HG03432 (cell line): ENCODE measurements at regions not wholly inside any gene's neighbourhood (a gene's known extent, or its start where the extent isn't known, plus 50 kb on each side); places are given as distances from the start of the nearest gene placed in this dataset.

ENCODE experiments used
- ATAC-seq: cut with Tn5 transposase; IDR thresholded peaks from one replicate; pipeline ENCODE4 v1.9.1; 2021; ENCODE audit warnings: mild to moderate bottlenecking, moderate library complexity; ENCODE audit not compliant: unreplicated experiment

DNA sequence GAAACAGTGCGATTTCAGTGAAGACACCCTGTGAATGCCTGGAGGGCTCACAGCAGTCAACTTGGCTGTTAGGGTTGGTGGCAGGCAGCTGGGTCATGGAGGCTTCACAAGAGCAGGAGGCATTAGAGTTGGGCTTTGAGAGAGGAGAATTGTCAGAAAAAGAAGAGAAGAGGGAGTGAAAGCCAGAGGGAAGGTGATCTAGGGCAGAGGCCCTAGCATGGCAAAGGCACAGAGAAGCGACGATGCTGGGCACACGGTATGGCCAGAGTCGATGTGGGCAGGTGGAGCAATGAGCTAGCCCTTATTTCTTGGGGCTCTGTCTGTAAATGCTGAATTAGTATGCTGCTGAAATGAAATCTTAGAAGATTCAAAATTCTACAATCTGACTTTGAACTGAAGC is 52.6 kb upstream of the OLFM4 start:
- no peak for ATAC-seq

- no peak for ATAC-seq
These were observed 53.5 kb upstream of the OLFM4 start for GRCh38 chr13:52975161-52975560.

DNA sequence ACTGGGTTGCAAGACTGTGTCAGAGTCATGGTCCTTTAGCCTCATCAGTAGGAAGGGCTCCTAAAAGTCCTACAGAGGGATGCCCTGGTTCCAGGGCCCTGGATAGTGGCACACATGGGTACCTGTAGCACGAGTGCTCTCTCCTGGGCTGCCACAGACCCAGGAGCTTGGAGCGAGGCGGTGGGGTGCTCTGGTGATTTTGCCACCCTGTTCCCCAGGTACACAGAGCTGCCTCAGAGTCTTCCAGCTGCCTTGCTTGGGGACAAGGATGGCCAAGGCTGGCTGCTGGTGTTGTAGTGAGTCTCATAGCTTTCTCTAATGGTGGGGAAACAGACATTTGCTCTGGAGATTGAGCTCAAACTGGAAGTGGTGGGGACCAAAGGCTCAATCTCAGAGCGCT is 53.9 kb upstream of the OLFM4 start:
- ATAC-seq: no peak

- no peak for ATAC-seq
These were observed 59.2 kb upstream of the OLFM4 start for GRCh38 chr13:52969373-52969772.

DNA sequence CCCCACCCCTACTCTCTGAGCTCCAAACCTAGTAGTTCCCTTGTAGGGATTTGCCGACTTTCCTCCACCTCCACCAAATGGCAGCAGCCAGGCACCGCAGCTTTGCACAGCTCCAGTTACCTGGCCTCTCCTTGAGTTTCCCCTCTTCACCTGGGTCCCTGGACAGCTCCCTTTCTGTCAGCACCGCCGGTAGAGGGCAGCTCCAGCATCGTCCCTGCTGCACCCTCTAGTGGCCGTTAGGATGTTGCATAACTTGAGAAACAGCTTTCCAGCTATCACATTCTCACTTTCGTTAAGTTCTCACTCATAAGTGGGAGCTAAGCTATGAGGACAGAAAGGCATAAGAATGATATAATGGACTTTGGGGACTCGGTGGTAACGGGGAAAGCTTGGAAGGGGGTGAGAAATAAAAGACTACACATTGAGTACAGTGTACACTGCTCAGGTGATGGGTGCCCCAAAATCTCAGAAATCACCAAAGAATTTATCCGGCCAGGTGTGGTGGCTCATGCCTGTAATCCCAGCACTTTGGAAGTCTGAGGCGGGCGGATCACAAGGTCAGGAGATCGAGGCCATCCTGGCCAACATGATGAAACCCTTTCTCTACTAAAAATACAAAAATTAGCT is 60.4 kb upstream of the OLFM4 start:
- ATAC-seq: peak; percentile 99

- no peak for ATAC-seq
These were observed 66.6 kb upstream of the OLFM4 start for GRCh38 chr13:52961987-52962386.

GRCh38 chr13:52961256-52961910 is 67.2 kb upstream of the OLFM4 start:
- no peak for ATAC-seq

DNA sequence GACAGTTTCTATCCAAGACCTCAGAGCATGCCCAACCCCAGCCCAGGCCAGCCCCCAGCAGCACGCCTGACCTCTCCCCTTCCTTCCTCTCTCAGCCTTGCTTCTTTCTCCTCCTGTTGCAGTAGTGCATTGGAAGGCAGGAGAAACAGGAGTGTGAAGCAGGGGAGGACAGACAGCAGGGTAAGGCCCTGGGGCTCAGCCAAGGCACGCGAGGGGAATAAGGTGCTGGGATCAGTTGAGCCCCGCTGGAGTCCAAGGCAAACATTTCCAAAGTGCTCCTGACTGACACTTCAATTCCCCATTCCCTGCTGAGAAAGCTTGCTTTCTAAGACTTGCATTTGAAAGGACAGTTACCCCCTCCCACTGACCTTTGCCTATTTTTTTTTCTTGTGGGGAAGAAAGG is 73.1 kb upstream of the OLFM4 start:
- no peak for ATAC-seq

- no peak for ATAC-seq
These were observed 73.8 kb upstream of the OLFM4 start for GRCh38 chr13:52954838-52955237.

DNA sequence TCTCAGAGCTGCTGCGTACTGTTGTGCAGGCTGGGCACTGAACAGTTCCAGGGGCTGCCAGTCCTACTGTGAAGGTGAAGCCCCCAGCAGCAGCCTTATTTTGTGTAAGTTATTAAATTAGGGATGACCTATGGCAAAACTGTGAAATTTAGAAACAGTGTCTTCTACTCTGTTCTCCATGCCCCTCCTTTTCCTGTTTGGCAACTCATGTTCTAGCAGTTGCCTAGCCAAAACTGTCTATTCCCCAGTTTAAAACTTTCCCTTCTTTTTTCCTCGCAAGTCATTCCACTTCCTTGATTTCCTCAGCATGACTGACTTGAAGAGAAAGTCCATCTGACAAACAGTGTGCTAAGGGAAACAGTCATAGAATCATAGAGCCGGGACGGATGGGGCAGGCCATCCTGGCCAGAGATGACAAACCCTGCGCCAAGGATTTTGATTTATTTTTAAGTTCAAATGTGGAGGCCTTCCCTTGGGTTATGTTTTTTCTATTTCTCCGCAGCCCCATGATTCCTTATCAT is 78.1 kb upstream of the OLFM4 start:
- no peak for ATAC-seq

DNA sequence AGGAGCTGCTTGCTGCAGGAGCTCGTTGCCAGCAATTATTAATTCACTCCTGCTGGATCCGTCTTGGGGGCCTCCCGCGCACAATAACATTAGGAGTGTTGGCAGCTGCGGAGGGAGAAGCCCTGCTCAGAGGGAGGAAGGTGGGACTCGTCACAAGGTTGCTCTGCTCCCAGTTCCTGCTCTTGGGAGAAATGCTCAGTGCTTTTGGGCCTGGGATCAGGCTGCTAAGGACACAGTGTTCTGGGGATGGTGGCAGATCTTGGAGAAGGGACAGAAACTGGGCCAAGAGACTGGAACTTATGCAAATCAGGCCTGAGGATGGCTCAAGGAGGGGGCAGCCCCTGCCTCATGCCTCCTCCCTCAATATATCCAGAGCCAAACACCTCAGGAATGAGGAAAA is 78.9 kb upstream of the OLFM4 start:
- no peak for ATAC-seq

DNA sequence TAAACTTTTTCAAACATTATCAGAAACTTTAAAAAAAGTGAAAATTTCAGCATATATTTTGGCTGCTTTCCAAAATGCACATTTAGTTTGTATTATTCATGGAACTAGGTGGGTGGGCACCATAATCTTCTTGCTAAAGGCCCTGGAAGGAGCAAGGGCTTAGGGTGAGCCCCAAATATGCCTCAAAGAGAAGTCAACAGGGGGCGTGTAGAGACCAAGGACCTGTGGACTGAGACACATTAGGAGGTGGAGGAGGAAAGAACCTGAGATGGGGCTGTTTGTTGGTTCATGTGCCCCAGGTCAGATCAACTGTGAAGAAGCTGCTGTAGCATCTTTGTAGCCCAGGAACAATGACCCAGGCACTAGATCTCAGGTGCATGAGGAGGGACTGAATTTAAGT is 79.6 kb upstream of the OLFM4 start:
- ATAC-seq: no peak

- ATAC-seq: peak; percentile 54
These were observed 80.7 kb upstream of the OLFM4 start for GRCh38 chr13:52947921-52948373.

GRCh38 chr13:52945348-52945747 is 83.3 kb upstream of the OLFM4 start:
- ATAC-seq: no peak

DNA sequence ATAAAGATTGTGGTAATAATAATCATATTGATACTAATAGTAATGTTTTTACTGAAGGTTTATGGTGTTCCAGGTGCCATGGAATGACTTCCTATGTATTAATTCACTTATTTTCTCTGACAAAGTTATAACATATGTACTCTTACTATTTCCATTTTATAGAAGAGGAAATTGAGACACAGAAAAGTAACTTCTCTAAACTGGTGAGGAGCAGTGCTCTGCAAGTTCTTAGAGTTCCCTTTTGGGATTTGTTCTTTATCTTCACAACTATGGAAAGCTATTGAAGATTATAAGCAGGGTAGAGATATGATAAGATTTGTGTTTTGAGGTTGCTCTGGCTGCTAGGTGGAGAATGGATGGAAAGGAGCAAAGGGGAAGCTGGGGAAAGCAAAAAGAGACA is 83.9 kb upstream of the OLFM4 start:
- ATAC-seq: no peak

GRCh38 chr13:52938065-52938464 is 89.6 kb upstream of the PCDH8 start:
- ATAC-seq: no peak

GRCh38 chr13:52936806-52937205 is 88.4 kb upstream of the PCDH8 start:
- no peak for ATAC-seq

GRCh38 chr13:52934258-52934657 is 85.8 kb upstream of the PCDH8 start:
- no peak for ATAC-seq

- ATAC-seq: no peak
These were observed 85.2 kb upstream of the PCDH8 start for GRCh38 chr13:52933547-52934210.

DNA sequence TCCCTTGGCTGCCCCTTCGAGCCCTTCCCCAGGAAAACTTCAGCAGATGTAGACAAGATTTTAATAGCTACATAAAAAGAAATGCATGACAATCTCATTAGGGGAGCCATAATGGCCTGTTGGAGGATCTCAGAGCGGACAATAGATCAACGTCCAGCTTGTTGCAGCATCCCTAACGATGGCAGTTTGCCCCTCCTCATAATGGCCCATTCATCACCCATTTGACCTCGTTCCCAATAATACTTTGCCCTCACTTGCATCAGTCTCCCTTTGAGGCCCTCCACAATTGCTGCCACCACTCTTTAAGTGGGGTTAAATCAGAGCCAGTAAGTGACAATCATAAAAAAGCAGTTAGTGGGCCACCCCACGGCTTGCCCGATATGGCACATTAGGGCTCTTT is 84.7 kb upstream of the PCDH8 start:
- no peak for ATAC-seq

GRCh38 chr13:52932649-52933048 is 84.2 kb upstream of the PCDH8 start:
- no peak for ATAC-seq
